NOMO-1 (cell line): ENCODE measurements at regions not wholly inside any gene's neighbourhood (a gene's known extent, or its start where the extent isn't known, plus 50 kb on each side); places are given as distances from the start of the nearest gene placed in this dataset.

ENCODE experiments used
- DNase-seq, 2 experiments: peaks; one replicate each; lab custom pipeline; 2025; ENCODE audit not compliant: unreplicated experiment in 2 of 2; lab: John Stamatoyannopoulos, UW

DNA sequence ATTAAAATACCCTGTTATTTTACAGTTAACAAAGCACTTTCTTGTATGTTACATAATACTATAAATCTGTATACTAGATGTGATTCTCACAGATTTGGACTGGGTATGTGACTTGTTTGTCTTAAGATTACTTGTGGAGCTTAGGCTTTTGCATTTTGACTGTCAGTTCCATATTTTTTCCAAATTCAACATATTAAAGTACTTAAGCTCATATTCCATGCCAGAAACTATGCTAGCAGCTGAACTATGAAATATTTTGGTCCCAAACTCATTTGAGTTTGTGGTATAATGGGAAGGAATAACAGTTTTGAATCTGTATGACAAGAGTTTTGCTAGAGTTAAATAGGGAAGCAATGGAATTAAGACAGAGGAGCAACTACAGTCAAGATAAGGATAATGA is 841.4 kb downstream of the JRKL start:
- no peak for DNase-seq

DNA sequence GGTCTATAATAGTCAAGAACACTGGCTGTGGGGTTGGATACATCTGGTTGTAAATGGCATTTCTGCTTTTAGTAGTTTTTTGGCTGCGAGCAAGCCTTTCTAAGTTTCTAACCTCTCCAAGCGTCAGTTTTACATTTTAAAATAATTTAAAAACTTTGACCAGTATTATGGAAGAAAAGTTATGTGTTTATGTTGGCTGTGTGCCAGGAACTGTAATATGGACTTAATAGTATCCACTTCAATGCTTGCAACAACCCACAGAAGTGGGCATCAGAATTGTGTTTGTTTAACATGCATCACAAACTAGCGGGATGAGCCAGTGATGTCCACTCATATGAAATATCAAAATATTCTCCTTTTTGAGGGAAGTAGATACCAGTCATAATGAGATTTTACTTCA is 844.2 kb downstream of the JRKL start:
- DNase-seq, result no peak

DNA sequence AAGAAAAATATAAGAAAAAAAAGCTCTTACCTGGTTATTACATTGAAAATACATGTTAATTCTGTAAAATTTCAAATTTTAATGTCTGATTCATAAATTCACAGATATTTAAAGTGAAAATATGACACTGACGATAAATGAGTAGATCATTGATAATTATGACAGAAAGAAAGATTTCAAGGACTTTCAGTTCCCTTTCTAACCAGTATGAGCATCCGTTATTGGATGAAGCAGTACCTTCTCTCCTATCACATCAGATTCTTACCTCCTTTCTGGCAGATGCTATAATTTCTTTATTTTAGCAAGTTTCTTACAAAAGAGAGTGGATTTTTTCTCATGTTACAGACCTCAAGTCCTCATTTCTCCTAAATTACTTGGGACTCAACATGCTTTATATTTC is 847.3 kb downstream of the JRKL start:
- DNase-seq, result no peak

DNA sequence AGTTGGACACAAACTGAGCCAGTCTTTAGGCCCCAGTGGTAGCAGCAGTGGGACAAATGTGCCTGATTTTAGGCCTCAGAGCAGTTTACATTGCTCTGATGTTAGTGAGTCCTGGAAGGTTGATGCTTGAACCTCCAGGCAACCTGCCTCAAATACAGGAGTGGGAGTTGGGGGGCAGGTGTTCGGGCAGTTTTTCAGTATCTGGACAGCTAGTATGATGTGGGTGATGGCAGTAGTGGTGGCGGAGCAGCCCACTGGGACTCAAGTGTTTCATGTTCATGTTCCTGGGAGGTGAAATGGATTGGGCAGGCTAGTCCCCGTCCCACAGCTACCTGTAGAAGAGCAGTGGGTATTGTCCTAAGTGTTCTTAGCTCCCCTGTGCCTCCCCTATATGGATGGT is 857.8 kb downstream of the JRKL start:
- DNase-seq, result no peak

DNA sequence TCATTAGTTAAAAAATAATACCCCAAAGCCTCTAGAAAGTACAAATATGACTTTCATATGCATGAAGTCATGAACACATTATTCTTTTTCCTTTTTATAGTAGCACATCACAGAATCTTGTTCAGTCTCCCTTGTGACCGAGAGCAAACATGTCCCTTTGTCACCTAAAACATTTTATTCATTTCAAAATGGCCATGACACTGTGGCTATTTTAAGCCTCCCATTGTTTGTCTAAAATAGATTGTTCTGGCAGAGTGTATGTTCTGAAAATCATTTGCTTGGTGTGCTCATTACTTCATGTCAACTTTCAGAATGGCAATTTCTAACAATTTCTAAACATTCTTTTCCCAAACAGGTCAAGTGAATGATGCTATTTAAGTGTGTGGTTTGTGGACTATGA is 865.0 kb downstream of the JRKL start:
- DNase-seq, result no peak

DNA sequence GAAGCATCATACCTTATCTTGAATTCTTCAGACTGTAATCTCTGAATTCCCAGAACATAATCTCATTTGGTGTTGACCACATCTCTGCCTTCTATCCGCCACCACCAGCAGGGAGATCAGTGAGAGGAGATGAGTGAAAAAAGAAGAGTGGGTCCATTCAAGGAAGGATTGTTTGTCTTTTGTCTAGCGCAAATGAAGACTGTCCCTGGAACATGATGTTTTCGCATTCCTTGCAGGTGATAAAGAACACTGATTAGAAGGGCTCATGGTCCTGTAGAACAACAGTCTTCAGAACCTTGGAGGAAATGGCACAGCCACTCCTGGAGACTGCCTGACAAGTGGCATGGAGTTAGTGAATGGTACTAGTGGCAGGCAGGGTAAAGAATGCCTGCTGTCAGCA is 869.6 kb downstream of the JRKL start:
- no peak for DNase-seq

DNA sequence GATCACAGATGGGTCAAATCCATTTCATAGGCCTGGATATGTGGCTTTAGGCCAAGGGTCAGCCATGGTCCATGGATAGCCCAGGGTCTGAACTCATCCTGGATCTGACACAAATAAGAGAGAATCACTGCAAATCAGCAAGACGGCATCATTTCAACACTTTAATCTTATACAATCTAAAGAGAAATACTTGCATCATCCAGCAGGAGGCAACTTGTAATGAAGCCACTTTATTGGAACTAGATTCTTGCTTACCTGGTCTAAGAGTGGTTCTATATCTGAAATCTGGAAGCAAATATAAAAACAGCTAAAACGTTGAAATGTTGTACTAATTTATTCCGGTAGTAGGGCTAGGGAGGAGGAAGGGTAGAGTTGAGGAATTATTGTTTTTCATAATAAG is 870.1 kb downstream of the JRKL start:
- no peak for DNase-seq

DNA sequence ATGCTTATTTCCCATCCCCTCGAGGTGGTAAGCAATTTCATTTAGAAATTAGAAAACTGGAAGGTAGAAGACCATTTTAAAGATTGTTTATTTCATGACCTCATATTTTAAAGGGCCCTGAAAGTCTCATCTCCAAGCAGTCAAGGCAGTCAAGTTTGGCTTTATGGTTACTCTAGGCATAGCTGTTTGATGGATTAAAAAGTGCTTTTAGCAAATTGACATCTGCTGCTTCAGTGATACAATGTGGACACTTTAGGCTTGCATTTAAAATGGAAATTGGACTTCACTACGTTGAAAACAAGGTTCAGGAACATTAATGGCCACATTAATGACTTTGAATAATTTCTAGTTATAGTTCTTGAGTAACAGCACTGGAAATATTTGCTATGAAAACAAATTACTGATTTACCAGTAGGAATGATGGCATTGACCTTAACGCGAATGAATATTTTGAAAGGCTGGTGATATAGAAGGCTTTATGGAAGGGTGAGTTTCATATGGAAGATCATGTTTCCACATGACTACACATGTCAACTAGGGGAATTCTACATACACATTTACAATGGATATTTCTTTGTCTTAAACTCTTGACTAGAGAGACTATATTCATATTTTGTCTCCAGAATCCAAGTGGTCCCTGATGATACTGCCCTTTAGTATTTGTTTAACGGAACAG is 873.5 kb downstream of the JRKL start:
- no peak for DNase-seq

DNA sequence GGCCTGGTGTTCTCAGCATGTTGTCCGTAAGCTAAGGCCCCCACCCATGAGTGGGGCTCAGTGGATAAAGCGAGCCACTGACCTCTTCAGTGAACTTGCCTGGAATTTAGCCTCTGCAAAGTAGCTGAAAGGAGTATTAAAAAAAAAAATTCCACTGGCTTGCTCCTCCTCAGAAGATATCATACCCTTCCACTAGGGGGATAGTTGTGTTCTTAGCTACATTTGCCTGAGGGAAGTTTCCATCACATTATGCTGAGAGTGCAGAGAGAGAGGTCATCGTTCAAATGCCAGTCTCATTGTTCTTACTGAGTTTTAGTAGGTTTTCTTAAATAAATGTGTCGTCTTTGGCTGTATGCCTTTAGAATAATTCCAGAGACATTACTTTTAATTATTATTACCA is 879.7 kb downstream of the JRKL start:
- DNase-seq, result no peak

DNA sequence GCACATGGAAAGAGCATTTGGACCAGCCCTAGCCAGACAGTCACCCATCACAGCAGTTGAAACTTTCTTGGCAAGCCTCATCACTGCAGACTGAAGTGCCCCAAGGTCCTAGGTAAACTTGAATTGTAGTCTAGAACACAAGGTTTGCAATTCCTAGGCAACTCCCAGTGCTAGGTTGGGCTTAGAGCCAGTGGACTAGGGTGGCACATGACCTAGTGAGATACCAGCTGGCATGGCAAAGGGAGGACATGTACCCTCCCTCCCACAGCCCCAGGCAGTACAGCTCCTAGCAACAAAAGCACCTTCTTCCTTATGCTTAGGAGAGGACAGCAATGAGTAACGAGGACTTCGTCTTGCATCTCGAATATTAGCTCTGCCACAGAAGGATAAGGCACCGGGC is 889.5 kb downstream of the JRKL start:
- DNase-seq, result no peak

DNA sequence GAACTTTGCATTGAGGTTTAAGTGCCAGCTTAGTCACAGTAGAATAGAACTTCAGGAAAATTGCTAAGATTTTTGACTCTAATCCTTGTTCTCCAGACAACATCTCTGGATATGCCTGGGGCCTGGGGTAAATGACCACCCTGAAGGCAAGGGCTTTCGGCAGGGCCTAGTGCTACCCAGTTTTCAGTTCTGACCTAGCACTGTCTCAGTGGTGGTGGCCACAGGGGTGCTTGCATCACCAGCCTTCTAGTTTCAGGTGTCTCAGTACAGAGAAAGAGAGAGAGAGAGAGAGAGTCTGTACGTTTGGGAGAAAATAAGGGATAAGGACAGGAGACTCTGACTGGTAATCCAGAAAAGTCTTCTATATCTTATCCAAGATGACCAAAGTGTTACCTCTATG is 890.5 kb downstream of the JRKL start:
- no peak for DNase-seq

DNA sequence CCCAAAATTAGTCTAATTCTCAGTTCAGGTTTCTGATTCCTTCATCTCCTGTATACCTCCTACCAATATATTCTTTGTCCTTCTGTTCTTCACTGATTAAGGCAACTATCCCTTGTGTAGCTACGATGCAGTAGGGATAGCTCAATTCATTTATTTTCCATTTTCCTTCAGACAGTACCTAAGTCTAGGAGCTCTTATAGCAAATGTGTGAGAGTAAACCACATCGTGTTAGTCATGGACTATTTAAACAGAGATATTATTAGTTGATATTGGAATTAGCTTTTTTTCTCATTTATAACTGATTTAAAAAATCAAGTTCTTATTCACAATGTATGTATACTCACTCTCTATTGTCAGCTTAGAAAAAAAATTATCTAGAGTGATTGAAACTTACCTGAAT is 900.0 kb downstream of the JRKL start:
- no peak for DNase-seq

DNA sequence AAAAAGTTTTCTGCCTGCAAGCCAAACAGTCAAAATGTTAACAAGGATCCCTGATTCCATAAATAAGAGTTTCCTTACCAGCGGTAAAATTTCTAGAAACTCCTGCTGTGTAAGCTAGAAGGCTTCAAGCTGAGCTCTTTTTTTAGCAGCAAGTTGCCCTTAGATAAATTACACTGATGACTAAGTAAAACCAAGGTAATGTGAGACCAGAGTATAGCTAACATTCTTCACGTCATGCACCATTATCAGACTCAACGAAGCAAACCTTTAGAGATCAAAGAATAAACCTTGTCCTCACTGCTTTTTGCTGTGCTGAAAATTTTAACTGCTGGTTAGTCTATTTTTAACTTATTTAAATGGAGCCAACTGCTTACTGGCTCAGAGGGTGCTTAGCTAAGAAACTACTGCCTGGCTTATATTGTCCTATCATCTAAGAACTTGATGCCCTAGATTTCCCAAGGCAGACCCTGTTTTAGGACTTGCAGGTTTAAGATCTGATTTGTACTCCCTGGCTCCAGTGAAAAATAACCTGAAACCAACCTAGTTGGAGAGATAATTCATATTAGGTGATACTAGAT is 900.7 kb downstream of the JRKL start:
- no peak for DNase-seq

DNA sequence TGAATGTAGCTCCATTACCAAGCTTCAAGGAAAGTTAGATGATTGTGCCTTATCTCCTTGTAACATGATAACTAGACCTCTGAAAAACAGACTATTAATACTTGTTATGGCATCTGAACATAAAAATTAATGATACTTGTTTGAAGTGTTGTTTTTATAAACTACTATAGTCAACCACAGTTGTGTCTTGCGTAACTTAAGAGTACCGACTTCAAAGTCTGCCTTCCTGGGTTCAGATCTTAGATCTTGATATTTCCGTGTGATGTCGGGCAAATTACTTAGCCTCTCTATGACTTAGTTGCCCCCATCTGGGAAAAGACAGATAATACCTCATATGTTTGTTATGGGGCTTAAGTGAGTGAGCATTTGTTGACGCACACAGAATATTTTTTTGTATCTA is 906.5 kb downstream of the JRKL start:
- no peak for DNase-seq

DNA sequence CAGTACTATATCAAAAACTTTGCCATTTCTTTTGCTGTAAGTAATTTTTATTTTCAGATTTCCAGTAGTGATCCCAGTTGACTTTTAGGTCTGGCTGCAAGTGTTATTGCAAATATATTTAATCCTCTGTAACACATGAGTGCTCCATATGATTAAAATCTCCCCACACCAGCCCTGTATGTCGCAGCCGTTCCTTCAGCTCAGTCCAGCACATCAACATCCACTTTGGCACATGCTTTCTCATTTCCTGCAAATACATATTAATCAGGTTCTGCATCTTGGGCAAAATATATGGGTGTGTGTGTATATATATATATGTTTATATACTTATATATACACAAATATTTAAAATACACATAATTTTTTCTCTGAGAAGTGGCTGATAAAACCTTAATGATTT is 919.5 kb downstream of the JRKL start:
- DNase-seq, result no peak

DNA sequence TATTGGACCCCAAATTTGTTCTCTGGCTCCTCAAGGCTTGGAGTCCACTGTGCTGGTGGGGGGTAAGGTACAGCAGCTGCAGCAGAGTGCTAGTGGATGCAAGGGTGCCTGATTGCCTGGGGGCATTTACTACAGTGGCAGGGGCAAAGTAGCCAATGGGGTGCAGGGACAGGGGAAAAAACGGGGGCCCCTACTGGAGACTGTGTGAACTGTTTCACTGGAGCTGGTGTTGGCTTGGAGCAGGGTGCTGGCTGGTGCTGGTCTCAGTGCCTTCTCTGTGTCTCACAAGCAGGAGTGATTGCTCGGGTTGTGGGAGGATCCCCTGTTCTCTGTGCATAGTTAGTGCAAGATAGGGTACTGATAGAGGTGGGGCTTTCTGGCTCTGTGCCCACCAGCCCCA is 935.9 kb downstream of the JRKL start:
- no peak for DNase-seq

DNA sequence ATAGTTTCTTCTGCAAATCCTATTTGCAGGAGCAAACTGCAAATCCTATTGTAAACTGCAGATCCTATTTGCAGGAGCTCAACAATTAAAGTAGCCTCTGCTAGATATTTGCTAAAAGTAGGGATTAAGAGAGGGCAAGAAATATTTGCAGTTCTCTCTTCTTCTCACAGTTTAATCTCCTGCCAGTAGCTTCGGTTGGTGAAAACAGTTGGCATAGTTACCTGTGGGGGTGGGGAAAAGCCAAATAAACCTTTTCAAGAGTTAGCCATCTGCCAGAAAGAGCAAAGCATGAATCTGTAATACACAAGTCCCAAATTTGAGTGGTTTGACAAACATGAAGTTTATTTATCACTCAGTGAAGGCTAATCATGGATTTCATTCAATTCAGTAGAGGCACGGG is 942.5 kb downstream of the JRKL start:
- DNase-seq, result no peak

DNA sequence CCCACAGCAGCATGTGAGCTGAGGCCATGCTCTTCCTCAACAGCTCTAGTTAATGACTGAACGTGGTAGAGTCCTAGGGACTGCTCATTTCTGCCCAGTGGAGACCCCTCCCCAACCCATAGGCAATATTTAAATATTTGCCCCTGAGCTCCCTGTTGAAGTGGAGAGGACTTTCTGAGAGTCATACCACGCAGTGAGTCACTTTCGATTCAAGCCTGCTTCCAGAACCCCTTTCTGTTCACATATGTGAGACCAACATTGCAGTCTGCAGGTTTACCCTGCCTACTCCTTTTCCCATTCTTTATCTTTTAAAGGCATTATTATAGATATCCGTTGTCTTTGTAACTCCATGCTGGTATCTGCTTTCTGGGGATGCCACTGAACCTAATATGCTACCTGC is 946.3 kb downstream of the JRKL start:
- no peak for DNase-seq

DNA sequence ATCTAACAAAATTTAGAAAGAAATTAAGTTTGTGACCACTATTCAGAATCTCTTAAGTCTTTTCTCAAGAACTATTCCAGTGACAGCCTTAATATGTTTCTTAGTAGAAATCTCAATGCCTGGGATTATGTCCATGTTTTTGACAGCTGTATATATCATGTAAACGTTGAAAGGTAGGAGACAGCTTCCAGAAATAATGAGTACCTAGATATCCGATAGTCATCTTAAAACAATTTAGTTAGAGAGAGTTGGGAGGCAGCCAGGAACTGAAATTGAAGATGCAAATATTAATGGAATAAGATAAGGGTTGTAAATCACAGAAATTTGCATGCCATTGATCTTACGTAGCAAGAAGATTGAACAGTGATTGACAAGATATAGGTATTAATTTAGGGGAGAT is 955.2 kb downstream of the JRKL start:
- no peak for DNase-seq

DNA sequence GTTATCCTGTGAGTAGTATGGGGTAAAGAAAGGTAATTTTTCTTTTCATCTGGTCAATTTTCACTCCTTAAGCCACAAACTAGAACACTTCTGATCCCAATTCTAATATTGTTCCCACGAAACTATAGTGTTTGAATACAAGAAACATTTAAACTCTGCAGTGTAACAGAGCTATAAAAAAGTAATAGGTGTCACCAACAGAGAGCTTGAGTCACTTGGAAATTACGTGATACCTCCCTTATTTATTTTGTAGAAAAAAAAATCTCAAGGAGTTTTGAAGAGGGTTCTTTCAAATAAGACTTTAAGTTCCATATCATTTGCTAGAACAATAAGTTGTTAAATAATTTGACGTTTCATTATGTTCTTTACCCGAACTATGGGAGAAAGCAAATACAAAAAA is 959.4 kb downstream of the JRKL start:
- DNase-seq, result no peak

DNA sequence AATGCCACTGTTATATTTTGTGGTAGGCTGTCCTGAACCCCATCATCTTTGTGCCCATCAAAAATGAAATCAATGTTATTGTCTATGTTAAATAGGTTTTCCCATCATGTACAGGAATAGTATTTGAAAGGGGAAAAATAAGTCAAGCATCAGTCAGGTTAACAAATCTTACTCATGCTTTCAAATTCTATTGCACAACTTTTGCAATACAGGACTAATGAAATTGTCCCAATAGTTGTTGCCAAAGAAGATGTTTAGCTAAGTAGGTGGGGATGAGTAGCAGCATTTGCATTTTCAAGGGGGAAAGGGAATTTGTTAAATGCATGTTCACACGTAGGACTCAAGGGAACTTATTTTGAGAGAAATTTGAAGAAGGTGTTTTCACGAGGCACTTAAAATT is 962.1 kb downstream of the JRKL start:
- DNase-seq, result no peak

DNA sequence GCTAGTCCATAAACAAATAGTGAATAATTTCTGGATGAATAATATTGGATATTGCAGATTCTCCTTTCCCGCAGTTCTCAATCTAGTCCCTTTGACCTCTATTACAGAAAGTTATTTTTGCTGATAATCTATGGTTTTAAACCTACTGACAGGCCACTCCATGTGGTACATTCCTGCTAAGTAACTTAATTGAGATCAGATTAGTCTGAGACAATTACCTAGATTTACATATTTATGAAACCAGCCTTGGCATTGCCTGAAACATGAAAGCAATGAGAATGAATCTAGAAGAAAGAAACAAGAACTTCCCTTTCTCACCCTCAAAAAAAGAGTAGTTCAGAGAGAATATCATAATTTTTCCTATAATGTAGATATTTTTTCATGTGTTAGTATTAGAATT is 964.2 kb downstream of the JRKL start:
- no peak for DNase-seq

DNA sequence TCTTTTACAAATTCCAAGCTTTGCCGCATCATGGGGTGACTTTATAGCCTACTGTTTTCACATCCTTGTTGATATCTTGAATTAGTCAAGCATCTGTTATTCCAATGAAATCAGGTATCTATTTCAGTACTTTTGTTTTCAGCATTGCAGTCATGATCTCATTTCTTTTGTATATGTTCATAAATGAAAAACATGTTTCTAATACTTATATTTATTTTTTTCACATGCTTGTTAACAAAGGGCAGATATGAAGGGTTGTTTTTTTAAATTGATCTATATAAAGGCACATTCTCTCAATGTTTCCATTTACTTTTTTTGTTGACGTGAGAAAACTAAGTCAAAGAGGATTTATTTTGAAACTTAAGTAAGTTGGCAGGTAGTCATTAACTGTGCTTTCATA is 964.8 kb downstream of the JRKL start:
- no peak for DNase-seq
